ENCODE measurements at regions not wholly inside any gene's neighbourhood (a gene's known extent, or its start where the extent isn't known, plus 50 kb on each side); places are given as distances from the start of the nearest gene placed in this dataset.

- H3K27me3 ChIP-seq (ENCODE audit: insufficient read depth in 3 of 3, low read length in 2 of 3): no peaks in the 10 kb centered on the region
- H3K4me3 ChIP-seq: no peak overlapping the region
- no peak for ATAC-seq
- WGBS, 3 donors: 96% methylated on average over 1 of the region's 1 CpG
- no peaks in the 10 kb centered on the region for H3K9me3 ChIP-seq
- no peaks in the 10 kb centered on the region for H3K36me3 ChIP-seq (ENCODE audit: insufficient read depth in 1 of 2, low read depth in 1 of 2)
- H3K4me1 ChIP-seq: peaks cover 3% of the 10 kb centered on the region
- no peak for DNase-seq
- intact Hi-C loops (cut with DNase I): no loop called here
- H3K27ac ChIP-seq: no peak overlapping the region
- TF ChIP-seq CTCF (IDR thresholded peaks at IDR 0.05): no peak
Measured at GRCh38 chr9:82254646-82255367, 266.2 kb downstream of the SPATA31D1 start.

GRCh38 chr9:82255481-82256176 is 267.1 kb downstream of the SPATA31D1 start:
- WGBS, 3 donors: 52 to 63% (median 55%) methylated on average over 10 of the region's 10 CpGs
- intact Hi-C loops (cut with DNase I): no loop called here

GRCh38 chr9:82260691-82261090 is 272.1 kb downstream of the SPATA31D1 start:
- TF ChIP-seq CTCF (IDR thresholded peaks at IDR 0.05): no peak
- Histone ChIP-seq H3K4me3 (no peak overlapping the region), H3K27ac (no peak overlapping the region), H3K36me3 (ENCODE audit: insufficient read depth in 1 of 2, low read depth in 1 of 2) (no peaks in the 10 kb centered on the region), H3K4me1 (no peaks in the 10 kb centered on the region), H3K27me3 (ENCODE audit: insufficient read depth in 3 of 3, low read length in 2 of 3) (no peaks in the 10 kb centered on the region), H3K9me3 (no peaks in the 10 kb centered on the region)
- ATAC-seq (no peak), DNase-seq (no peak)
- intact Hi-C loops (cut with DNase I): no loop called here
- WGBS, 3 donors: 73 to 76% (median 76%) methylated on average over 2 of the region's 2 CpGs

More at GRCh38 chr9:82255481-82256176, 267.1 kb downstream of the SPATA31D1 start:
- peak in 1 of 4 donors; percentile 37 for ATAC-seq
- H3K27ac ChIP-seq: no peak overlapping the region
- no peaks in the 10 kb centered on the region for H3K36me3 ChIP-seq (ENCODE audit: insufficient read depth in 1 of 2, low read depth in 1 of 2)
- H3K27me3 ChIP-seq (ENCODE audit: insufficient read depth in 3 of 3, low read length in 2 of 3): no peaks in the 10 kb centered on the region
- no peak for DNase-seq
- H3K4me1 ChIP-seq: peaks cover 3% of the 10 kb centered on the region
- TF ChIP-seq CTCF (IDR thresholded peaks at IDR 0.05): no peak
- H3K4me3 ChIP-seq: no peak overlapping the region
- H3K9me3 ChIP-seq: no peaks in the 10 kb centered on the region

GRCh38 chr9:82263619-82264018 is 275.0 kb downstream of the SPATA31D1 start:
- Histone ChIP-seq H3K36me3 (ENCODE audit: insufficient read depth in 1 of 2, low read depth in 1 of 2) (no peaks in the 10 kb centered on the region), H3K9me3 (no peaks in the 10 kb centered on the region), H3K27me3 (ENCODE audit: insufficient read depth in 3 of 3, low read length in 2 of 3) (no peaks in the 10 kb centered on the region), H3K4me1 (no peaks in the 10 kb centered on the region), H3K27ac (no peak overlapping the region), H3K4me3 (no peak overlapping the region)
- DNase-seq (no peak), ATAC-seq (no peak)
- no peak for TF ChIP-seq CTCF (IDR thresholded peaks at IDR 0.05)
- WGBS, 3 donors: 96 to 100% (median 96%) methylated on average over 1 of the region's 1 CpG
- intact Hi-C loops (cut with DNase I): no loop called here

Measured in psoas muscle (tissue), 7 donors.